Stimulated activated CD4-positive, alpha-beta T cell treated with anti-CD3 and anti-CD28 coated beads, Interleukin-2, amount 100 ng/mL, for 24 hours (primary cell): ENCODE measurements at regions not wholly inside any gene's neighbourhood (a gene's known extent, or its start where the extent isn't known, plus 50 kb on each side); places are given as distances from the start of the nearest gene placed in this dataset.

ENCODE experiments used
- DNase-seq, 2 donors: peaks; one replicate each; pipeline ENCODE4 v3.0.0-alpha.2; 2020

GRCh38 chr4:123577225-123577906, 180.8 kb downstream of the SPRY1 start:
- no peak for DNase-seq

- DNase-seq = no peak
These were observed 181.9 kb downstream of the SPRY1 start for GRCh38 chr4:123578276-123579029.

- DNase-seq = no peak
These were observed 183.4 kb downstream of the SPRY1 start for GRCh38 chr4:123579961-123580360.

- DNase-seq = no peak
These were observed 184.5 kb downstream of the SPRY1 start for GRCh38 chr4:123580981-123581664.

GRCh38 chr4:123581802-123582201, 185.2 kb downstream of the SPRY1 start:
- no peak for DNase-seq

GRCh38 chr4:123583043-123583442, 186.4 kb downstream of the SPRY1 start:
- DNase-seq = no peak

- DNase-seq = no peak
These were observed 188.5 kb downstream of the SPRY1 start for GRCh38 chr4:123585111-123585510.

GRCh38 chr4:123587983-123588494, 191.4 kb downstream of the SPRY1 start:
- no peak for DNase-seq

- DNase-seq = no peak
These were observed 192.1 kb downstream of the SPRY1 start for GRCh38 chr4:123588631-123589241.

GRCh38 chr4:123589301-123589700, 192.7 kb downstream of the SPRY1 start:
- no peak for DNase-seq

- DNase-seq = no peak
These were observed 195.3 kb downstream of the SPRY1 start for GRCh38 chr4:123591875-123592274.

GRCh38 chr4:123593655-123594054, 197.1 kb downstream of the SPRY1 start:
- no peak for DNase-seq

GRCh38 chr4:123596805-123597204, 200.2 kb downstream of the SPRY1 start:
- no peak for DNase-seq

- no peak for DNase-seq
These were observed 201.0 kb downstream of the SPRY1 start for GRCh38 chr4:123597586-123597985.

- DNase-seq = no peak
These were observed 201.7 kb downstream of the SPRY1 start for GRCh38 chr4:123598331-123598730.

- no peak for DNase-seq
These were observed 202.7 kb downstream of the SPRY1 start for GRCh38 chr4:123599061-123599919.

- DNase-seq = peak in 1 of 2 donors; percentile 22
These were observed 203.6 kb downstream of the SPRY1 start for GRCh38 chr4:123599920-123600810.

GRCh38 chr4:123600987-123601904, 204.7 kb downstream of the SPRY1 start:
- DNase-seq = no peak

GRCh38 chr4:123602007-123602406, 205.4 kb downstream of the SPRY1 start:
- no peak for DNase-seq

GRCh38 chr4:123603165-123603564, 206.6 kb downstream of the SPRY1 start:
- DNase-seq = no peak
